Transverse colon (tissue), 3 donors: ENCODE measurements at regions not wholly inside any gene's neighbourhood (a gene's known extent, or its start where the extent isn't known, plus 50 kb on each side); places are given as distances from the start of the nearest gene placed in this dataset.

Experiments used
- CTCF ChIP-seq, 5 experiments: fragments of 200-600 bp in 3 of 5; fragments of 450-650 bp in 2 of 5; sonication (generic) in 3 of 5; IDR thresholded peaks; 1 replicate in 2 of 5; 2 replicates in 3 of 5; pipeline ENCODE4 v1.5.1; 2016 to 2017; ENCODE audit warnings: antibody characterized with exemption in 5 of 5, inconsistent platforms in 3 of 5, mild to moderate bottlenecking in 2 of 5, moderate library complexity in 1 of 5
- EP300 ChIP-seq: sonication (generic); formaldehyde crosslinking; IDR thresholded peaks from one replicate; pipeline ENCODE4 v1.6.1; 2017; ENCODE audit warnings: antibody characterized with exemption, low read depth
- POLR2A ChIP-seq: fragments of 450-650 bp; IDR thresholded peaks from one replicate; pipeline ENCODE4 v1.6.1; 2016; ENCODE audit warnings: antibody characterized with exemption, mild to moderate bottlenecking, moderate library complexity

DNA sequence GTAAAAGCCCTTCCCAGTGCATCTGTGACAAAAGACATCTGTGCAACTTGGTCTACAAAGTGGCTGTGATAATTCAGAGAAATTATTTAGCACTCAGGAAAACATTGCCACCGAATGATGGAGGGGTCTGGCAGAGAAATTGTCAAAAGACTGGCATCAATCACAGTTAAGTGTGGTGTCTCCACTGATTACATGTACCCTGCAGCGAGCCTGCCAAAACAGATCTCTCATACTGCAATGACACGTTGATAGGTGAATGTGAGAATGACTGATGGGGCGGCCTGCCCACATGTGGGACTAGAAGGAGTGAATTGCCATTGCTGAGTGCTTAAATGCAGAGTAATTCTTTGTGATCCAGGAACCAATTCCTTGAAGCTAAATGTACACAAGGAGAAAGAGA is 136.4 kb upstream of the PCSK5 start:
- no peak for TF ChIP-seq POLR2A
- TF ChIP-seq CTCF (IDR thresholded peaks at IDR 0.05), result no peak
- TF ChIP-seq EP300, result no peak
